NCI-H2029 treated with DMSO at 0.1 percent for 48 hours (cell line): ENCODE measurements at regions not wholly inside any gene's neighbourhood (a gene's known extent, or its start where the extent isn't known, plus 50 kb on each side); places are given as distances from the start of the nearest gene placed in this dataset.
A peak's percentile ranks its signal among the peaks of the same experiment; 100 is the strongest.
"Not testable (repeated sequence)": the region's sequence is repeated elsewhere in the genome, so short reads cannot be mapped to it uniquely, and the experiment has no call there.

Experiments used
- DNase-seq: peaks from one replicate; lab custom pipeline; 2025; lab: John Stamatoyannopoulos, UW

DNA sequence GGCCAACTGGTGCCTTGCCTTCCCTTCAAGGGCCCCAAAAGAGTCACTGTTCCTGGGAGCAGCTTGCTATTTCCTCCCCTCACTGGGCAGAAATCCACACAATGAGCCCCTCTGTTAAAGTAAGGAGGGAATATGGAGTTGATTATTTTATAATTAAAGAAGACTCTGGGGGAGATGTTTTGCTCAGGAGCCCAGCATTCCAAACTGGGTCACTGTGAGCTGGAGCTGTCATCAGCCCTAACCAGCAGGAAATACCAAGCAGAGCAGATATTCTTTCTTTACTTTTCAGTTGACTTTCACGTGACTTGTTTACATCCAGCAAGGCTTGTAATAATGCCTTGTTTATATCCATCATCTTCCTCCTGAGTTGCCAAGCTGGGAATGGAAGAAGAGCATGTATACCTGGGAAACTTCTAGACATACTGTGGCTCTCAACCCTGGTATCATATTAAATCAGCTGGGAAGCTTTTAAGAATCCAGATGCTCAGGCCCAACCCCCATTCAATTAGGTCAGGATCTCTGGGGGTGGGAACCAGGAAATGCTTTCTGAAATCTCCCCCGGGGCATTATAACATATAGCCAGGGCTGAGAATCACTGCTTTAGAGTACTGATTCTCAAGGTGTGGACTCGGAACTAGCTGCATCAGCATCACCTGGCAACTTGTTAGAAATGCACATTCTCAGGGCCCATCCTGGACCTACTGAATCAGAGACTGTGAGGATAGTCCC is 175.6 kb upstream of the MYLIP start:
- no peak for DNase-seq

DNA sequence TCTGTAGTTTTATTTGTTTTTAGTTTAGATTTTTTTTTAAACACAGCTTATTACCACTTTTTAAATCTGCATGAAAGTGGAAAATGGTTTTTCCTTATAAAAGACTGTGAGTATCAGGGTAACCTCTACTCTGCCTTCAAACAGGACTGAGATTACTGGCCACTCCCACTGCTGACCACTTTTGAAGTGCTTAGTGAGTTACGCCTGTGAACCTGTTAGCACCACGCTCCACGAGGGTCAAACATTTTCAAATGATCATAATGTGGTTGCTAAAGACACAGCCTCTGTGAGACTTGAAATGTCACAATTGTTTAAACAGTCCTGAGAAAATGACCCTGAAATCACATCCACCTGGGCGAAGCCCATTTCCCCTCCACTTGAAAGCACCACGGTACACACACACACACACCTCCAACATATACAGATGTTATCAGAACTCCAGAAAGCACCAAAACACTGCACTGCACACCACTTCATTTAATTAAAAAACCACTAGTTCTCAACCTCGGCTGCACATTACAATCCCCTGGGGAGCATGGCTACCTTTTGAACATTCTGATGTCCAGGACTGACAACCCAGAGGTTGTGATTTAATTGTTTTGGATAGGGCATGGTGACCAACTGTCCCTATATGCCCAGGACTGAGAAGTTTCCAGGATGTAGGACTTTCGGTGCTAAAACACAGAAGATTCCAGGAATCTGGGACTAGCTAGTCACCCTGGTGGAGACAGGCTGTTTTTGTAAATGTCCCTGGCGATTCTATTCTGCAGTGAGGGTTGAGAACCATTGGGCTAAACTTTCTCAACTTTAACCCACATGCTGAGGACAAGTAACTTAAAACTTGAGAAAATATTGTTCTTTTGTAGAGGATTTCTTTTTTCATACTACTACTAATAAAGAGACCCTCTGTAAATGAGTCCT is 176.4 kb upstream of the MYLIP start:
- DNase-seq, result no peak

DNA sequence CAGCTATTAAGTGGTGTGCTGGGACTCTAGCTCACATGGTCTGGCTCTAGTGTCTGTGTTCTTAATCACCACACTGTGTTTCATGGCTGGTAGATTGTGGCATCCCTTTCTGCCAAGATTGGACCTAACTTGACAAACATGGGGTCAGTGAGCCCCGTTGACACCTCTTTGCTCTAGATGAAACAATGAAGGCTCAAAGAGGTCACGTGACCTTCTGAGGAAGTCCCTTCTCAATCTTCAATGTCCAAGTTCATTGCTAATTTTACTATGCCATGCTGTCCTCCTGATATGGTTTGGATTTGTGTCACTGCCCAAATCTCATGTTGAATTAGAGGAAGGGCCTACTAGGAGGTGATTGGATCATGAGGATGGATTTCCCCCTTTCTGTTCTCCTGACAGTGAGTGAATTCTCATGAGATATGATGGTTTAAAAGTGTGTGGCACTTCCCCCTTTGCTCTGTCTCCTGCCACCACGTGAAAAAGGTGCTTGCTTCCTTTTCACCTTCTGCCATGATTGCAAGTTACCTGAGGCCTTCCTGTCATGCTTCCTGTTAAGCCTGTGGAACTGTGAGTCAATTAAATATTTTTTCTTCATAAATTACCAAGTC is 177.8 kb upstream of the MYLIP start:
- DNase-seq, result no peak

DNA sequence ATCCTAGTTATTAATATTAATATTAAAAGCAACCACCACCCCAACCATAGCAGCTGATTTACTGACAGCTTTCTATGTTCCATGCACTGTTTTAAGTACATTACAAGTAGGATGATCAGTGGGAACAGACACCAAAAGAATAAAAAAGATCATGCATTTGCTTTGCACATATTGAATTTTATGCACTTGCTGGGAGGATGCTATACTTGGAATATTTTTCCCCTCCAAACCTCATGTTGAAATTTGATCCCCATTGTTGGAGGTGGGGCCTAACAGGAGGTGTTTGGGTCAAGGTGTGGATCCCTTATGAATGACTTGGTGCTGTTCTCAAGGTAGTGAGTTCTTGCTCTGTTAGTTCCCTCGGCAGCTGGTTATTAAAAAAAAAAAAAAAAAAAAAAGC is 178.9 kb upstream of the MYLIP start:
- DNase-seq, result peak; percentile 54

DNA sequence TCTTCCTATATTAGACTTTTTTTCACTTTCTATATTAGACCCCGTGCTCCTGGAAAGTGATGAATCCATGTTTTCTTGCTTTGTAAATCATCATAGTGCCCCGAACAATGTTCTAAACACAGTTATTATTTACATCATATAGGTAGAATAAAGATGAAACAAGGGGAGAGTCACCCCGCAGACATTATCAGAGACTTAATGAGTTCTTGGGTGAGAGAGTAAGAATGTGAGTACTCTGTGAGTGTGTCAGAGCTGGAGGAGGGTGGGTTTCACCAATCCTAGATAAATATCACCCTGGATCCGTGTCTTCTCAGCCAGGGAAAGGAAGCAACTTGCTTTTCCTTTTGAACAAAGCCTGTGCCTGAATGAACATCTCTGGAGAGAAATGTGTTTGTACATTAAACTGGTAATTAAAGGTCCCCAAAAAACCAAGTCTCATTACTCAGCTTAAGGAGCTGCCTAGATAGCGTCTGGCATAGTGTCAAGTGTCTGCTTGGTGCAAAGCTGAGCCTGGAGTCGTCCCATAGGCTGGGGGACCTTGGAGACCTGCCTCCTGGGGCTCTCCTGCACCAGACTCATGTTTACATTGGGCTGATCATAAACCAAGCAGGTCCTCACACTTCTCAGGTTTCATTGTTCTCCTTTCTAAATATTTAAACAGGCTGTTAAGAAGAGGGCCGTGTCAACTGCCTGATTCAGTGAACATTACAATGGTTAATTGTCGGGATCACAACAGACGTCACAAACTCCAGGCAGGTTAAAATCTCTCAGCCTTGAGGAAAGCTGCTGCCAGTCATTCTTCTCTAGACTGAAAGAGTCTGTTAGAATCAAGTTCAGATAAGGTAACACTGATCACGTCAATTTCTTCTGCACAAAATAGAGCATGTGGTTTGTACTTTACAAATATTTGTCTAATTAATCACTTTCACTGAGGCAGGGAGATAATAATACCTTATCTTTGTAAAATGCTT is 179.7 kb upstream of the MYLIP start:
- DNase-seq, result peak; percentile 100

DNA sequence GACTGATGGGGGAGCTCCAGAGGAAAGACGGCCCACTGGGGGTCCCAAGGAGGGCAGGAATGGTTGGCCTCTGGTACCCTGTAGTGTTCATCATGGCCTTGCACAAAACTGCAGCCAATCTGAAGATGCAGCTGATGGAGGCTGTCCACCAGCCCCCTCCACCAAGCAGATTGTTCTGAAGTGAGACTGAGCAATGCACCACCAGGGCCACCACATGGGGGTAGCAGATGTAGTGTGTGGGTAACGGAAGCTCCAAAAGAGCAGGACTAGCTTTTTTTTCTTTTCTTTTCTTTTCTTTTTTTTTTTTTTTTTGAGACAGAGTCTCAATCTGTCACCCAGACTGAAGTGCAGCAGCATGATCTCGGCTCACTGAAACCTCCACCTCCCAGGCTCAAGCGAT is 181.0 kb upstream of the MYLIP start:
- no peak for DNase-seq

DNA sequence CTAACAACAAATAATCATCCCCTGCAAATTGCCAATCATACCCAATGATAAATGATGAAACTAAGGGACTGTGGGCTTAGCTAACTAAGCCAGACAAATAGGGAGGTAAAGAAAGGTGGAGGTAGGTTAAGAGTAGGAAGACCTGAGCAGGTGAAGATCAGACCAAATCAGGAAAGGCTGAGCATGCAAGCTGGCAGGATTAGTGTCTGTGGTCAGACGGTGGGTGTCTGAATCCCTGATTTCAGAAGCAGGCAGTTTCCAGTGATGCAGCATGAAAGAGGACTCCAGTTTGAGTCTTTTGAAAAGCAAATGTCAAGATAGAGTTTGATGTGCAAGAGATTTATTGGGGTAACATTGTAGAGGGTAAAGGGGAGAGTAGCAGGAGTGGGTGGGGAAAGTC is 181.4 kb upstream of the MYLIP start:
- no peak for DNase-seq

DNA sequence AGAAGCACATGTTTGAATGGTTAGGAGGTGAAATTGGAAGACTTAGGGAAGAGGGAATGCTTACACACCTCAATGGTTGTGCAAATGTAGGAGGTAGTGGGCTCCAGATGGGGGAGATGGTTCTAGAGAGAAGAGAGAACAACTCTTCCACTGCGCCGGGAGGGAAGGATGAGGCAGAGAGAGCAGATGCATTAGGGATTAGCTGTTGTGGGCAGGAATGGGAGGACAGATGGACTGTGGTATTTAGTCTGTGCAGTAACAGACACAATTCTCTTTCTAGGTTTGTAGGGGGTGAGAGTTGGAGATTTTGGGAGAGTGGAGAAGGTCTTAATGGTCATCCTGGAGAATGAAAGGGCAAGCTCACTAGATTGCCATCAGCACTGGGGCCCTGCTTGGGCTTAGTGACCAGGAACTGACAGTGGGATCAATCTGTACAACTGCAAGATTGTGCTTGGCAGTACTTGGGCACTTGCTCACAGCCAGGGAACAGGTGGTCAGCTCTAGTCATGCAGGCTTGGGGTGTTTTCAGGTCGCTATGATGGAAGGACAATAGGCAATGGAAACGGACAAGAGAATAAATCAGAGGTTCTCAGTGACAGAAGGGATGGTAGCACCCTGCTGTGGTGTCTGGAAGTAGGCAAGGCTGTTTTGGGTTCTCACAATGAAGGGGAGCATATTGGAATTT is 182.0 kb upstream of the MYLIP start:
- no peak for DNase-seq

DNA sequence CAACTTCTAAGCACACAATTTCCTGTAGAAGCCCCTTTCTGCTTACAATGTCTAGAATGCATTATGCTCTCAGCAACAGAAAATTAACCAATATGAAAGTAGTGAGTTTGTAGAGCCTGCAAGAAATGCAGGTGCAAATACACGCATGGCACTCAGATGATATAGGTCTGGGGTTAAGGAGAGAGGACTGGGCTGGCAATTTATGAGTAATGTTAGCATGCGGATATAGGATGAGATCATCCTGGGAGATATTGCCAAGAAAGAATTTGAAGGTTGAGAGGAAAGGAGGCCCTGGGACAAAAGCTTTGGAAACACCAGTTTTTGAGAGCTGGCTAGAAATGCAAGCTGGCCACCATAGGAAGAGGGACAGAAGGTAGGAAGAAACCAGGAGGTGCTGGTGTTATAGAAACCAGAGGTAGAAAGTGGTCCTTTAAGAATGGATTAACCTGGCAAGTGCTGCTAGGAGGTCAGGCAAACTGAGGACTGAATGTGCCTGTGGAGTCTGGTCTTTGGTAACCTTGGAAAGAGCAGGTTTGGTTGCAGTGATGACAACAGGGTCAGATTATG is 183.2 kb upstream of the MYLIP start:
- peak; percentile 53 for DNase-seq

DNA sequence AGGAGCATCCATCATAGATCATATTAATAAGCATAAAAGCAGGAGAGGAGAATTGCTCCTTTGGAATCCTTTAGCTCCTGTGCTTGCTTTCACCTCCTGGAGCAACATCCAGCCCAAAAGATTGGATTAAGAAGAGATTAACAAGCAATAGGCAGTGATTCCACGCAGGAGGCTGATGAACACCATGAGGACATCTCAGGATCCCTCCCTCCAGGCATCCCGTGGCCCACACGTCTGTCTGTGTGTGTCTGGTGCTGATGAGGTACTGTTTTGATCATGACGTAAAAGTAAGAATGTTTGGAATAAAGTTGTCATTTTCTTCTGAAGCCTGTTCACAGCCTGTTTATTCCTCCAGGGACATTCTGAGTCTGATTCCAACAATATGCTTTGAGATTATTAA is 185.5 kb upstream of the MYLIP start:
- no peak for DNase-seq

DNA sequence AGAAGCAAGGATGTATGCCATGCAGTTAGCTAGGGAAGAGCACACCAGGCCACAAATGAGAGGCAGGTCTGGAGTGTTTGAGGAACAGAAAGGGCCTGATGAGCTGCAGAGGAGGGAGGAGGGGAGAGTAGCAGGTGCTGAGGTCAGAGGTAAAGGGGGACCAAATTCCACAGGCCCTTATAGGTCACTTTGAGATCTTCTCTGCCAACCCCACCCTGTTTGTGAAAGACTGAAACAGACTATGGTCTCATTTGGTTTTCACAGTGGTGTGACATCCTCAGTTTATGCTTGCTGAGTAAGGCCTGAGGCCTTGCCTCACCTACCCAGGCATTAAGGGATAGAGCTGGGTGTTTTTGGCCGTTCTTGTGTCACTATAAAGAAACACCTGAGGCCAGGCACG is 187.7 kb upstream of the MYLIP start:
- no peak for DNase-seq

DNA sequence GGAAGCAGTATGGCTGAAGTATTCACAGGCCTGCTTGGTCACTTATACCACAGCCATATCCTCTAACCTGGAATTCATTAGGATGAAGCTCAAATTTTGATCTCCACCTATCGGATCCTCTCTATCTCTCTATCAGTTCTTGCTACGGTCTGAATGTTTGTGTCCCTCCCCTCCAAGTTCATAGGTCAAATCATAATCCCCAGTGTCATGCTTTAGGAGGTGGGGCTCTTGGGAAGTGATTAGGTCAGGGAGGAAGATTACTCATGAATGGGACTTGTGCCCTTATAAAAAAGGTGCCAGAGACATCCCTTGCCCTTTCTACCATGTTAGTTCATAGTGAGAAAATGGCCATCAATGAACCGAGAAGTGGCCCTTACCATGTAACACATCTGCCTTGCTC is 190.8 kb upstream of the MYLIP start:
- DNase-seq, result no peak

DNA sequence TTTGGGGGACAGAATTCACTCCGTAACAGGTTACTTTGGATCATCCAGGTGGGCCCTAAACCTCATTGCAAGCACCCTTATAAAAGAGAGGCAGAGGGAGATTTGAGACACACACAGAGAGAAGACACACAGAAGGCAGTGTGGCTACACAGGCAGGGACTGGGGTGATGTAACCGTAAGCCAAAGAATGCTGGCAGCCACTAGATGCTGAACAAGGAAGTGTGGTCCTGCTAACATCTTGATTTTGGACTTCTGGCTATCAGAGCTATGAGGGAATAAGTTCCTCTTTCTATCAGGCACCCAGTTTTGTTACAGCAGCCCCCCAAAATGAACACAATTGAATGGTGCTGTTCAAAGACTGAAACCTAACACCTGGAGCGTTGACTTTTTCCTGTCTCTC is 191.3 kb upstream of the MYLIP start:
- DNase-seq, result no peak

DNA sequence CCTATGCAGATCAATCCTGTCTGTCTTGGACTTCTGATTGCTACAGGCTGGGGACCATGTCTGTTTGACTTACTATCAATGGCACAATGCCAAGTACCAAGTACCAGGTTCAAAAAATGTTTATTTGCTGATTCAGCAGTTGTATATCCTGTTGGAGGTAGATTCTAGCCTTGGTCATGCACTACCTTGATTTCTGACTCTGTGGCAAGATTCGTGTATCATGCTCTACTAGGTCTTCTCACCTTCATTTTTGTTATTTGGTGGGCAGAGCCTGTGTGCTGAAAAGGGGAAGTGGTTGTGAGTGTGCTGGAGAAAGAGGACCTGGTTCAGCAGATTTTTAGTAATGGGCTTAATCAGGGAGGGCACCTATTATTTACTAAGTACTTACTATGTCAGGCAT is 192.4 kb upstream of the MYLIP start:
- DNase-seq, result peak; percentile 77

DNA sequence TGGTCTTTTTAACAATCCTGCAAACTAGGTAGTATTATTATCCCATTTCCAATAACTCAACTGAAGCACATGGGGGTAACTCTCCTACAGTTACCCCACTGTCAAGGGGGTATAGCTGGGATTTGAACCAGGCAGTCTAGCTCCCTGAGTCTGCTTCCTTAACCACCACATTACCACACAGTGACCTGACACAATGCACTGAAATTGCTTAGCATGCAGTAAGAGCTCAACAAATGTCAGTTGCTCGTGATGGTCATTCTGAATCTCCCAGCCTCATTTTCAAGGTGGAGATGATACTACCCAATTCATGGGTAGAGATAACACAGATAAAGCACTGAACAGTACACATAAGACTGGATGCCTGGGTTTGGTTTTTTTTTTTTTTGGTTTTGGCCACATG is 193.2 kb upstream of the MYLIP start:
- DNase-seq, result no peak

DNA sequence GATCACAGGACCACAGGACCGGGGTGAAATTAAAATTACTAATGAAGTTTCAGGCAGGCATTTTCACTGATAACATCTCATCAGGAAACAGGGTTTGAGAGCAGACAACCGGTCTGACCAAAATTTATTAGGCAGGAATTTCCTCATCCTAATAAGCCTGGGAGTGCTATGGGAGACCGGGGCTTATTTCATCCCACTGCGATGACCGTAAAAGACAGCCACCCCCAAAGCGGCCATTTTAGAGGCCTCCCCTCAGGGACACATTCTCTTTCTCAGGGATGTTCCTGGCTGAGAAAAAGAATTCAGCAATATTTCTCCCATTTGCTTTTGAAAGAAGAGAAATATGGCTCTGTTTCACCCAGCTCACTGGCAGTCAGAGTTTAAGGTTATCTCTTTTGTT is 197.2 kb upstream of the MYLIP start:
- not testable (repeated sequence) for DNase-seq

DNA sequence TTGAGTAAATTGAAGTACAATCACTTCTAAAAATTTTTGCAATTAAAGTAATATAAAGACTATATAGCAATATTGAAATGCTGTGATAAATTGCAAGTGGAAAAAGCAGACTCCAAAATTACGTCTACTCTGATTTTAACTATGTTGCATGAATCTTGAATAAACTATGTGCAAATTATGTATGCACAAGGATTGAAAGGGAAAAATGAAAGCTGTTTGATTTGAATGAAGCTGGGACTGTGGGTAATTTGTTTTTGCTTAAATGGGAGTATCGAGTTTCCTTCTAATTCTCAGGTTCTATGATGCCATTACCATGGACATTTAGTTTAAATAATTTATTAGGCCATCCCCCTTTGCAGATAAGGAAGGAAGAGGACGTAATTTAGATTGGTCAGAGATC is 198.7 kb upstream of the MYLIP start:
- DNase-seq, result no peak

DNA sequence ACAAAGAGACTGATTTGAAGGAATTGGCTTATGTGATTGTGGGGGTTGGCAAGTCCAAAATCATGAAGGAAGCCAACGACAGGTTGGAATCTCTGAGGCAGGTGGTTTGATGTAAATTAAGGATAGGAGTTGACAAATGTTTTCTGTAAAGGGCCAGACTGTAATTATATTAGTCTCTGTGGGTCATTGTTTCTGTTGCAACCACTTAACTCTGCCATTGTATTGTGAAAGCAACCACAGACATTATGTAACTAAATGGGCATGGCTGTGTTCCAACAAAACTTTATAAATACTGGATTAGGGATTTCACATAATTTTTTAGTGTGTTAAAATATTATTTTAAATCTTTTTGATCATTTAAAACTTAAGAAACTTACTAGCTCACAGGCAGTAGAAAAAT is 199.2 kb upstream of the MYLIP start:
- DNase-seq, result no peak

DNA sequence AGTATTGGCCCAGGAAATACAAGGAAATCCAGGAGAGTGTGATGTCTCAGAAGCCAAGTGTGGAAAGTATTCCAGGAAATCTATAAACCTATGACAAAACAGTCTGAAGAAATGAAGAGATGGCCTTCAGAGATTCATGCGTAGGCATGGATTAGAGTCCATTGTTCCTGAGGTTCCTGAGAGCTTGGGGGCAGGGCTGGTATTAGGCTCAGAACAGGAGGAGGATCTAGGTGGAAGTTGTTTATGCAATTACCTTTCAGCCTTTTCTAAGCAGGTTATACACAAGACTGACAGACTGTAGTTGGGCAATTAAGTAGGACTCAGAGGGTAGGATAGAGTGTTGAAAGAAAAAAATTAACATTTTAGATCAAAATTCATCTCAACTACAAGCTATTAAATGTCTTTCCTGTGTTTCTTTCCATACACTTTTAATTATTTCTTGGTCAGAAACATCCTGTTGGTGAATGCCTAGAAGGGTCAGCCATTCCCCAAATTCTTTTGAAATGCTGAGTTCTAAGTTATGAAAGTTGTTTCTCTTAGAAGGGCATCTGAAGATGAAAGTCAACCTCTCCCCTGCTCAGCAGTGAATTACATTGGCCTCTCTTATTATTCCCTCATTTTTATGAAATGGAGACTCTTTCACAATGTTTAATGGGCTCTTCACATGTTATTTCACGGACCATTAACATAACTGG is 201.2 kb upstream of the MYLIP start:
- DNase-seq, result no peak

DNA sequence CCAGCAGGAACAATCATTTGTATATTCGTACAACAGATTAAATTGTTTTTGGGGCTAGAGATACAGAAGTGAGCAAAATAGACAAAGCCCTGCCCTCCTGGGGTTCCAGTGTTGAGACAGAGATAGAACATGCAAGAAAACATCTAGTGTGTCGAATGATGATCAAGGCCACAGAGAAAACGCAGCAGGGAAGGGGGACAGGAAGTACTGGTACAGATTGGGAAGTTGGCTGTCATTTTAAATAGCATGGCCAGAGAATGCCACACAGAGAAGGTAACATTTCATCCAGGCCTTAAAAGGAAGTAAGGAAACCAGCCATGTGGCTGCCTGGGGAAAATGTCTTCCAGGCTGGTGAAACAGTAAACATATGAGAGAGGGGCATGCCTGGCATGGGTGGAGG is 202.6 kb upstream of the MYLIP start:
- no peak for DNase-seq
